ENCODE measurements at regions not wholly inside any gene's neighbourhood (a gene's known extent, or its start where the extent isn't known, plus 50 kb on each side); places are given as distances from the start of the nearest gene placed in this dataset.

DNA sequence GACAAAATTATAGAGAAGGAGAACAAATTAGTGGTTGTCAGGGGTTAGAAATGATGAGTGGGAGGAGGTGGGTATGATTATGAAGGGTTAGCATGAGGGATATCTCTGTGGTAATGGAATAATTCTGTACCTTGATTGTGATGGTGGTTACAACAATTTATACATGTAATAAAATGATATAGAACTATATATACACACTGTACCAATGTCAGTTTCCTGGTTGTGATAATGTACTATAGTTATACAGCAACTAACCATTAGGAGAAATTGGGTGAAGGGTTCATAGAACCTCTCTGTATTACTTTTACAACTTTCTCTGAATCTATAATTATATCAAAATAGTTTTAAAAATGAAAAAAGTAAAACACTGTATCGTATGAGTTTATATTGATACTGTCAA lies 148.1 kb downstream of the ZNF621 start:
- no peak for DNase-seq (ENCODE audit: low read depth)
- no peak overlapping the region for H3K4me3 ChIP-seq (ENCODE audit: low read depth, low read length)
- TF ChIP-seq, protein P1, sequence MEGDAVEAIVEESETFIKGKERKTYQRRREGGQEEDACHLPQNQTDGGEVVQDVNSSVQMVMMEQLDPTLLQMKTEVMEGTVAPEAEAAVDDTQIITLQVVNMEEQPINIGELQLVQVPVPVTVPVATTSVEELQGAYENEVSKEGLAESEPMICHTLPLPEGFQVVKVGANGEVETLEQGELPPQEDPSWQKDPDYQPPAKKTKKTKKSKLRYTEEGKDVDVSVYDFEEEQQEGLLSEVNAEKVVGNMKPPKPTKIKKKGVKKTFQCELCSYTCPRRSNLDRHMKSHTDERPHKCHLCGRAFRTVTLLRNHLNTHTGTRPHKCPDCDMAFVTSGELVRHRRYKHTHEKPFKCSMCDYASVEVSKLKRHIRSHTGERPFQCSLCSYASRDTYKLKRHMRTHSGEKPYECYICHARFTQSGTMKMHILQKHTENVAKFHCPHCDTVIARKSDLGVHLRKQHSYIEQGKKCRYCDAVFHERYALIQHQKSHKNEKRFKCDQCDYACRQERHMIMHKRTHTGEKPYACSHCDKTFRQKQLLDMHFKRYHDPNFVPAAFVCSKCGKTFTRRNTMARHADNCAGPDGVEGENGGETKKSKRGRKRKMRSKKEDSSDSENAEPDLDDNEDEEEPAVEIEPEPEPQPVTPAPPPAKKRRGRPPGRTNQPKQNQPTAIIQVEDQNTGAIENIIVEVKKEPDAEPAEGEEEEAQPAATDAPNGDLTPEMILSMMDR (IDR thresholded peaks at IDR 0.05; ENCODE audit: control insufficient read depth, extremely low read depth, insufficient read depth) = no peak

DNA sequence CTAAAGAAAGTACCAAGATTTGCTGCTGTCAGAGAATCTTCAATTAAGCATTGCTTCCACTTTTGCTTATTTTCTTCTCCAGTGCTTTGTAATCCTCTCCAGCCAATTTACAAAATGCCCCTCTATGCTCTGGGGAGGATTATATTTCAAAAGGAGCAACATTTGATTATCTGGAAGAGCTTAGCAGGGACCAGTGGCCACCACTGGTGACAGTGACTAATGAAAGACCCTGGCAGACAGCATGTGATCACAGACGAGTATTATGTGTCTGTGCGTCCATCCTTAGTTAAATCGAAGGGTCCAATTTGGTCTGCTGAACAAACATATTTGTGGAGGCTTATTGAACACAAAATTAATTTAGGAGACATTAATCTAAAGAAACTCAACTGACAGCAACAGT lies 152.6 kb downstream of the ZNF621 start:
- TF ChIP-seq, protein P1 (IDR thresholded peaks at IDR 0.05; ENCODE audit: control insufficient read depth, extremely low read depth, insufficient read depth) = no peak
- DNase-seq (ENCODE audit: low read depth) = no peak

DNA sequence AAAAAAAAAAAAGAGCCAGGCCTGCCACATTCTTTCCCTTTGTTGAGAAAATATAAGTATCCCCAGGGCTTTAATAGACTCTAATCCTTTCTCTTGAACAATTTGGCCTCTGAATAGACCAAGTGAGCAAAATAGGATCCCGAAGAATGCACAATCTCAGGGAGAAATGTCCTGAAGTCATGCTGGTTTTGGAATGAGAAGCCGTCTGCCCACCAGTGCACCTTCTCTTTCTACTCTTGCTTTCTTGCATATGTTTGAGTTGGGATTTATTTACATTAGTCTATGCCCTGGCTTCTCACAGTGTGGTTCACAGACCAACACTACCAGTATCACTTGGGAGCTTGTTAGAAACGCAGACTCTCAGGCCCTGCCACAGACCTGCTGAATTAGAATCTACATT lies 153.0 kb downstream of the ZNF621 start:
- TF ChIP-seq, protein P1 (IDR thresholded peaks at IDR 0.05; ENCODE audit: control insufficient read depth, extremely low read depth, insufficient read depth) = no peak

More for the DNA sequence above, 152.6 kb downstream of the ZNF621 start:
- H3K4me3 ChIP-seq (ENCODE audit: low read depth, low read length) = no peak overlapping the region

DNA sequence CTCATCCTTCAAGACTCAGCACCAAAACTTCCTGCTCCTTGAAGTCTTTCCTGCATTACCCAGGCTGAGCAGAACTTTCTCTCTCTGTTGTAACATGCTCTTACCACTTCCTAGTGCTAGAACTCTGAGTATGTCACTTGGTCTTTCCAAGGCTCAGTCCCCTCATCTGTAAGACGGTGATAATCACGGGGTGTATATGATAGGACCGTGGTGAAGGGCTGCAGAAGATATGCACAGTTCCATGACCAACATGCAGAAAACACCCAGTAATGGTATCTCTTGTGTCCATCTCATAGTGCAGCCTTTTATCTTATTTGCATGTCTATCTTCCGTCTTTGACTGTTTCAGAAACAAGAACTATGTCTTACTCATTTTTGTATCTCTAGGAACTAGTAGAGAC lies 154.5 kb downstream of the ZNF621 start:
- TF ChIP-seq, protein P1 (IDR thresholded peaks at IDR 0.05; ENCODE audit: control insufficient read depth, extremely low read depth, insufficient read depth) = no peak
- DNase-seq (ENCODE audit: low read depth) = no peak
- H3K4me3 ChIP-seq (ENCODE audit: low read depth, low read length) = no peak overlapping the region

More for the DNA sequence above, 153.0 kb downstream of the ZNF621 start:
- DNase-seq (ENCODE audit: low read depth) = no peak
- H3K4me3 ChIP-seq (ENCODE audit: low read depth, low read length) = no peak overlapping the region

DNA sequence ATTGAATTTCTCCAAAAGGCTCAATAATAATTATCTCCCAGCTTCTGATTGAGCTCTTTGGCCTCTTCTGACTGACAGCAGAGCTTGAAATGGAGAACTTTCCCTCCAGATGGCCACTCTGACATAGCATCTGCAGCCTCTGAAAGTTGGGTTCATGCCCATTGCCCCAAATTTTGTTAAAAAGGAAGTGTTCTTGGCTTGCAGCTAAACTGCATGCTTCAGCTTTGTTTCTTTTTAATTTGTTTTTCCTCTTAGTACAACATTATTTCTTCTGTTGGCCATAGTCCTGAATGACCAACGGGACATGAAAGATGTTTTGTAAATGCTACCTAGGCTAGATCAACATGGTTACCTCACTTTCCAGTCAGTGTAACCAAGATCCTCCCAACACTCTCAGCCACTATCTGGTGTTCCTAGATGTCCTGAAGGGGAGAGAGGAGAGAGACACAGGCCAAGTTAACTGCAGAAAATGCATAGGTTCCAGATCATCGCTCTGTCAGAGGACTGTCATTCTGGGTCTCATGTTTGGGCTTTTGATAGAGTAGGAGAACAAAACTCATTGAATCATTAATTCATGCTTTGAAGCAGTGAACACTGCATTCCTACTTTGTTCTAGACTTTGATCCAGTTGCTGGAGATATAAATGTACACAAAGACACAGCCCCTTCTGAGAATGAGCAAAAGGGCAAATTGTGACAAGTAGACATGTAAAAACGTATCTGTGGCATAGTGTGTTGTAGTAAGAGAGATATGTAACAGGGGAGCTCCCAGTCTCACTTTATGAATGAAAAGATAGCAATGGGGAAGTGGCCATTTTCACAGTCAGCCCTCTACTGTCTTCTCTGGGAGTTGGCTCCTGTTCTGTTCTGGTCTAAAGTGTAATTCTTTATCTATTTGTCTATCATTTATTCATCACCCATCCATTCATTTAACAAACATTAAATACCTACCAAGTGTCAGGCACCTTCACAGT lies 156.2 kb downstream of the ZNF621 start:
- TF ChIP-seq, protein P1 (IDR thresholded peaks at IDR 0.05; ENCODE audit: control insufficient read depth, extremely low read depth, insufficient read depth) = no peak
- H3K4me3 ChIP-seq (ENCODE audit: low read depth, low read length) = no peak overlapping the region
- no peak for DNase-seq (ENCODE audit: low read depth)

DNA sequence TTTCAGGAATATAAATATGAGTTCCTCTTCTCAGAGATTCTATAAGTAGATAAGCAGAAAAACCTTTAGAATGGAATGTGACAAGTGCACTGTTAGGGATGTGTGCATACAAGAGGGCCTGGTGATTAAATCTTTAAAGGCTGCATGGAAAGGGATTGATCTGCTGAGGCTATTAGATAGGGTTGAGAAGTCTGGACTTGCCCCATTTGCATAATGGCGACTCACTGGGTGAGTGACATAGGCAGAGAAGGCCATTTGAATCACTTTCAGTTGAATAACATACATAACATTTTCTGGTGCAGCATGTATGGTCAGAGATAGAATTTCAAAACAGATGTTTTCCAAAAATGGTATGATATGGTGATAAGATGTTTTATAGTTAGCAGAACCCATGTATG lies 156.9 kb downstream of the ZNF621 start:
- DNase-seq (ENCODE audit: low read depth) = no peak
- no peak overlapping the region for H3K4me3 ChIP-seq (ENCODE audit: low read depth, low read length)
- TF ChIP-seq, protein P1 (IDR thresholded peaks at IDR 0.05; ENCODE audit: control insufficient read depth, extremely low read depth, insufficient read depth) = no peak
